Stimulated activated CD4-positive, alpha-beta T cell treated with anti-CD3 and anti-CD28 coated beads, Interleukin-2, amount 100 ng/mL, for 48 hours (primary cell): ENCODE measurements at regions not wholly inside any gene's neighbourhood (a gene's known extent, or its start where the extent isn't known, plus 50 kb on each side); places are given as distances from the start of the nearest gene placed in this dataset.

Source experiments
- DNase-seq, 2 donors: peaks; one replicate each; pipeline ENCODE4 v3.0.0-alpha.2; 2020

GRCh38 chr2:217469203-217469810, 533.5 kb downstream of the TNS1 start:
- no peak for DNase-seq

DNA sequence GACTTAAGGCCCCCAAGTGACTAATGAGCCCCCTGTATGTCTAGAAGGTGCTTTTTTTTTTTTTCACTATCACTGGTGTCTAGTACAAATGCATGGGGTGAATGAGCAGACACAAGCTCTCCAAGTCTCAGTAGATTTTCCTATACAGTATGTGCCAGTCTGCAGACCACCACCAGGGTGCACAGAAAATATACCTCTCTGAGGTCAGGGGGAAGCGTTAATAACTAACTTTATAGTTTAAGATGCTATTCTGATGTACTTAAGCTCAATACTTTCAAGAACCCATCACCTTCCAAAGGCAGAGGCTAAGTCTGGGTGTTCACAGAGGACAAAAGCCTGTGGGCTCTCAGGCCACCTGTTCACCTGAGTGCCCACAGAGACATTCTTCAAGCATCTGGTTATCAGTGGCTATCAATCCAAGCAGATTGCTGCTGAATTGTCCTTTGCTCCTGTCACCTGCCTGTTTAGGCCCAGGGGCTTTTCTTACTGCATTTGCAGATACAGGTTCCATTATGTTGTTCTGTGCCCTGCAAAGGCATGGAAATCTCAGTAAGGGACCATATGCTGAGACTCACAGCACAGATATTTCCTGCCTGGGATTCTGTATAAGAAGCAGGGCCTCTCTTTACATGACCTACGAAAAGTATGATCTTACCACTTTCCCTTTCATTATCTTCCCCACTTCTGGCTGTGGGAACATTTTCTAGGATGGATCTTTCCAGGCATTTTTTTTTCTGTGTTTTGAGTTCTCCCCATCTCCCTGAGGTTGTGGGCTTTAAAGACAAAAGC, 534.6 kb downstream of the TNS1 start:
- no peak for DNase-seq

- DNase-seq, result no peak
Observed at GRCh38 chr2:217467331-217467730, 535.5 kb downstream of the TNS1 start.

DNA sequence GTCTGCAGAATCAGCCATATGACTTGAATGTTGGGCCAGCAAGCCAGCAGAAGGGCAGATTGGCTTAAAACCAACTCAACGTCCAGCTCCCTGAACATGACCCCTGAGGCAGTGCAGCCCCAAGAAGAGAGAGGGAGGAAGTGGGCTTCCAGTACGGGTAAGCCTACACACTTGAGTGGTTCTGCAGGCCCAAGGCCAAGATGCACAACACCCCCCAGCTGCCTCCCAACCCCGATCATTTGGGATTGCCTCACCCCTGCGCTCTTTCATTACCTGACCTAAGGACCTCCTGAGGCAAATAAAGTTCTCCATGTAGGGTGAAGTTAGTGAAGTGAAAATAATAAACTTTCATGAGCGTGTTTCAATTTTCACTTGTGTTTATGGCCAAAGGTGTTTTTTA, 536.0 kb downstream of the TNS1 start:
- DNase-seq, result no peak

DNA sequence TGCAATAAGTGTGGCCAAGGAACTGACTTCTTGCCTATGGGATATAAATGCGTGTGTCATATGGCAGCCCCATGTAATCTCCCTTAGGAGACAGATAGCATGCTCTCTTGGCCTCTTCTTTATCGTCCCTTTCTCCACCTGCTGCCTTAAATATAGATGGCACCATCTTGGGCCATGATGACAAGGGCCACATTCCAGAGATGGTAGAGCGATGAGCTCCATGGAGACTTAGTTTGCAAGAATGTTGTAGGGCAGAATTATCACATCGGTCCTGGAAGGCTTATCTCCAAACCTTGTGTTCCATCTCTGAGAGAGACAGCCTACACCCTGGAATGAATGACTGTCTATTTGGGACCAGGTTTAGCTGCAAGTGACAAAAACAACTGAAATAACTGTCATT, 536.7 kb downstream of the TNS1 start:
- DNase-seq, result no peak

GRCh38 chr2:217465100-217465499, 537.7 kb downstream of the TNS1 start:
- DNase-seq, result no peak

GRCh38 chr2:217463402-217464075, 539.3 kb downstream of the TNS1 start:
- no peak for DNase-seq

- no peak for DNase-seq
Observed at GRCh38 chr2:217462121-217462520, 540.7 kb downstream of the TNS1 start.

DNA sequence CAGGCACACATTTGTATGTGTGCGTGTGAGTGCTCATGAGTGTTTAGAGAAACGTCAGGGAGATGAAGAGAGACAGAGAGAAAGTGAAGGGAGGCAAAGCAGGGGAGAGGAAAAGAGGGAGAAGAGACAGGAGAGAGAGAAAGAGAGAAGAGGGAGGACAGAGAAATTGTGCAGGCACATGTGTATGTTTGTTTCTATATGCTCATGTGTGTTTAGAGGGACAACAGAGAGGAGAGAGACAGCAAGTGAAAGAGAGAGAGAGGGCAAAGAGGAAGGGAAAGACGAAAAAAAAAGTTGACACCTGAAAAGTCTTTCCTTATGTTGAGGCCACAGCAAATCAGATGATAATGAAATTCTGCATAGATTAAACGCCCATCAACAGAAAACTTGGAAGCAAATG, 541.1 kb downstream of the TNS1 start:
- no peak for DNase-seq

GRCh38 chr2:217459680-217460405, 543.0 kb downstream of the TNS1 start:
- DNase-seq, result no peak

GRCh38 chr2:217459016-217459415, 543.8 kb downstream of the TNS1 start:
- no peak for DNase-seq

- no peak for DNase-seq
Observed at GRCh38 chr2:217456016-217456415, 546.8 kb downstream of the TNS1 start.

DNA sequence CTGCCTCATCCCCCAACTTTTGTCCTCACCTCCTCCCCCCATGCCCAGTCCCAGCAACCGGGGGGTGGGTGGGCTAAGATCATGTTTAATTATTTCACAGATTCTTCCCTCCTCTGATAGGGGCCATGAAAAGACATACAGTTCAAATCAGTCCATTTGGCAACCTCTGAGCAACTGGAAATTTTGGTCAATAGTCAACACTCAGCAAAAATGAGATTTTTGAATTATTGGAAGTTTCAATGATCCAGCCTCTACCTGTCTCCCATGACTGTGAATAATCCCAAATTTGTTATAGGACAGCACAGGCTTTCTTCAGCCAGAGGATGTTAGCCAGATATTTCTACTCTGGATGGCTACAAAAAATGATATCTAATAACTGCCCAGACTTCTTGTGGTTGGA, 549.9 kb downstream of the TNS1 start:
- DNase-seq, result no peak

- no peak for DNase-seq
Observed at GRCh38 chr2:217451666-217452065, 551.1 kb downstream of the TNS1 start.

DNA sequence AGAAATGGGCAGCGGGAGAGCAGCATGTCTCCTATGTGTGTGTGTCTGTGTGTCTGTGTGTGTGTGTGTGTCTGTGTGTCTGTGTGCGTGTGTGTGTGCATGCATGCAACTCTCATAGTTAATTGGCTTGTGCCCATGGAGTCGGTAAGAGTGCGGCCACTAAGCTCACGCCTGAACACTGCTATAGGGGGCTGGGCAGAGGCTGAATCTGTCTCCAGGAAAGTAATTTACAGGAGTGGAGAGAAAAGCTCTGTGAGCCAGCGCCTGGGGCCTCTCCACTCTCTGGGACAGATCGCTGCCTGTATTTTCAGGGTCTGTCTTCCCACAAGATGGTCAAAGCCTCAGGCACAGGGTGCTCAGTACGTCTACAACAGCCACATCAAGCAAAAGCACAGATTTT, 553.4 kb downstream of the TNS1 start:
- no peak for DNase-seq

GRCh38 chr2:217448860-217449259, 553.9 kb downstream of the TNS1 start:
- no peak for DNase-seq

GRCh38 chr2:217445723-217446122, 557.1 kb downstream of the TNS1 start:
- DNase-seq, result no peak

GRCh38 chr2:217444932-217445331, 557.9 kb downstream of the TNS1 start:
- no peak for DNase-seq

DNA sequence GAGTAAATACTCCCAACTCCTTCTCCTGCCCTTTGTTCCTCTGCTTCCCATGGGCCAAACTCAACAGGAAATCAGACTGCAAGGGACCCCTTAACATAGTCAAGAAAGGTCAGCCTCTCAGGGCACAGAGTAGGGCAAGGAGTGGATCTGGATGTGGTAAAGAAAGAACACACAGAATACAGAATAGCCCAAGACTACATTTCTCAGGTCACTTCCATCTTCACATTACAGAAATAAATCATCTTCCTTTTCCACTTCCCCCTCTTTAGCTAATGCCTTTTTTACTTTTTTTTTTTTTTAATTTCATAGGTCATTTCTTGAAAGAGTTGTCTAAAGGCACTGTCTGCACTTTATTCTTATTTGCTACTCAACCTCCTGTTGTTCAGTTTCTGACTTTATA, 558.3 kb downstream of the TNS1 start:
- DNase-seq, result no peak

DNA sequence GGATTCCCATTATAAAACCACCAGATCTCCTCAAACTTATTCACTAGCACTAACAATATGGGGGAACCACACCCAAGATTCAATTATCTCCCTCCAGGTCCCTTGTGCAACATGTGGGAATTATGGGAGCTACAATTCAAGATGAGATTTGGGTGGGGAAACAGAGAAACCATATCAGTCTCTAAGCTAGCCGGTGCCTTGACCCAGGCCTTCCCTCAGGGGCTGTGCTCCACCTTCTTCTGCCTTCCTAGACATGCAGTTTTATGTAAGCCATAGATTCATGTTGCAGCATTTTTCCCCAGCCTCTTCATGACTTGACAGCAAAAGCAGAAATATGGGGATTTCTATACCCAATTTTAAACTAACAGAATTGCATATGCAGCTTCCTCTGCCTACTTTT, 559.2 kb downstream of the TNS1 start:
- no peak for DNase-seq

DNA sequence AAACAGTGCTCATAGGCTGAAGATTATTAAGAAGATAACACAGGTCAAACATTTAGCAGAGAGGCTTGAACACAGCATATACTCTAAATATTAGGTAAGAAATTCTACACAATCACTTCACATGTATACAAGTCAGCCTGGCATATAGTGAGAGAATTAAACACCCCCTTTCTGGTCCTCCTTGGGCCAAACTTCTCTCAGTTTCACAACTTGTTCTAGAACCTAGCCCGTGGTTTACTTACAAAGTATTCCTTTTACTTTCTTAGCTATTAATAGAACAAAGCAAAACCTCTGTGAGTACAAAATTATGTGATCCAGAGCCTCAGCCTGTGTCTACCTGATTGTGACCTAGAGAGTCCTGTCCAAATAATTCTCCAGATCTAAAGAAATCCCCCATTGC, 562.8 kb downstream of the TNS1 start:
- no peak for DNase-seq

DNA sequence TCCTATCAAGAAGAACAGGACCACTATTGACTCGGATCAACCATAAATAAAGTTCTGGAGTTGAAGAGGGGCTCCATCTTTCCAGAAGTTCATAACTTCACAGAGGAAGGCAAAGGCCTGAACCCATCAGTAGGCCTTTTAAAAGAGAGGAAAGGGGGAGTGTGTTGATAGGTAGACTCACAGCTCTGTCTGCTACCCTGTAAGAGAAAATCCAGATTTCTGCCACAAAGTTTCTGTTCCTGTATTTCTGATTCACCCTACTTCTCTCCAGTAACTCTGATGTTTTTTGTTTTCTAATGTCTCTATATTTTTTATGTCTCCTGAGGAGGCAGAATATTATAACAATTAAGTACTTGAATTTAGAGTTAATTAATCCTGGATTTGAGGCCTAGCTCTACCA, 564.0 kb downstream of the TNS1 start:
- no peak for DNase-seq

DNA sequence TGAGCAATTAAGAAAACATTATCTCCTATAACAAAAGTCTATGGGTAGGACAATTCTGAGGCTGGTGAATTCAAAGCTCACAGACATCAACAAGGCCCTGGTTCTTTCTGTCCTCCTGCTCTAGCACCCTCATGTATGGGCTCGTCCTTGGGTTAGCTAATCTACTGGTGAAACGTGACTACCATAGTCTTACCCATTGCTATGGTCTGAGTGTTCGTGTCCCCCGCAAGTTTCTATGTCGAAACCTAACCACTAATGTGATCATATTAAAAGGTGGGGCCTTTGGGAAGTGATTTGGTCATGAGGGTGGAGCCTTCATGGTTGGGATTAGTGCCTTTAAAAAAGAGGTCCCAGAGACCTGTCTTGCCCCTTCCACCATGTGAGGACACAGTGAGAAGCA, 564.7 kb downstream of the TNS1 start:
- no peak for DNase-seq
